HepG2 (cell line): ENCODE measurements at regions not wholly inside any gene's neighbourhood (a gene's known extent, or its start where the extent isn't known, plus 50 kb on each side); places are given as distances from the start of the nearest gene placed in this dataset.

Experiments used
- EZH2 ChIP-seq: conservative IDR thresholded peaks from 2 replicates; pipeline ENCODE4 v1.6.1; 2012; ENCODE audit warnings: mild to moderate bottlenecking, low read depth, low read length, moderate library complexity
- HNF4A ChIP-seq: sonication (generic); formaldehyde crosslinking; IDR thresholded peaks from 2 replicates; pipeline ENCODE4 v1.4.0; 2020; ENCODE audit warnings: missing genetic modification reagents
- TAF1 ChIP-seq: sonication (generic); formaldehyde crosslinking; IDR thresholded peaks from 2 replicates; pipeline ENCODE4 v1.4.0; 2020; ENCODE audit warnings: missing genetic modification reagents
- THAP11 ChIP-seq: IDR thresholded peaks from 2 replicates; pipeline ENCODE4 v1.6.1; 2016; ENCODE audit warnings: missing biosample characterization, missing genetic modification reagents
- TF ChIP-seq, protein P1 (sequence below): sonication (generic); formaldehyde crosslinking; IDR thresholded peaks from 2 replicates; pipeline ENCODE4 v1.8.1; 2023; ENCODE audit warnings: missing genetic modification reagents, inconsistent platforms, borderline replicate concordance
- TF ChIP-seq, protein P2 (sequence below): sonication (generic); formaldehyde crosslinking; IDR thresholded peaks from 2 replicates; pipeline ENCODE4 v1.4.0; 2020; ENCODE audit warnings: missing genetic modification reagents

- no peak for TF ChIP-seq THAP11 (CRISPR knock-in tag)
- no peak for TF ChIP-seq HNF4A (CRISPR knock-in tag)
- TF ChIP-seq EZH2 = no peak
- TF ChIP-seq, protein P1, sequence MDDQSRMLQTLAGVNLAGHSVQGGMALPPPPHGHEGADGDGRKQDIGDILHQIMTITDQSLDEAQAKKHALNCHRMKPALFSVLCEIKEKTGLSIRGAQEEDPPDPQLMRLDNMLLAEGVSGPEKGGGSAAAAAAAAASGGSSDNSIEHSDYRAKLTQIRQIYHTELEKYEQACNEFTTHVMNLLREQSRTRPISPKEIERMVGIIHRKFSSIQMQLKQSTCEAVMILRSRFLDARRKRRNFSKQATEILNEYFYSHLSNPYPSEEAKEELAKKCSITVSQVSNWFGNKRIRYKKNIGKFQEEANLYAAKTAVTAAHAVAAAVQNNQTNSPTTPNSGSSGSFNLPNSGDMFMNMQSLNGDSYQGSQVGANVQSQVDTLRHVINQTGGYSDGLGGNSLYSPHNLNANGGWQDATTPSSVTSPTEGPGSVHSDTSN (CRISPR knock-in tag) = no peak
- TF ChIP-seq TAF1 (CRISPR knock-in tag) = no peak
- TF ChIP-seq, protein P2, sequence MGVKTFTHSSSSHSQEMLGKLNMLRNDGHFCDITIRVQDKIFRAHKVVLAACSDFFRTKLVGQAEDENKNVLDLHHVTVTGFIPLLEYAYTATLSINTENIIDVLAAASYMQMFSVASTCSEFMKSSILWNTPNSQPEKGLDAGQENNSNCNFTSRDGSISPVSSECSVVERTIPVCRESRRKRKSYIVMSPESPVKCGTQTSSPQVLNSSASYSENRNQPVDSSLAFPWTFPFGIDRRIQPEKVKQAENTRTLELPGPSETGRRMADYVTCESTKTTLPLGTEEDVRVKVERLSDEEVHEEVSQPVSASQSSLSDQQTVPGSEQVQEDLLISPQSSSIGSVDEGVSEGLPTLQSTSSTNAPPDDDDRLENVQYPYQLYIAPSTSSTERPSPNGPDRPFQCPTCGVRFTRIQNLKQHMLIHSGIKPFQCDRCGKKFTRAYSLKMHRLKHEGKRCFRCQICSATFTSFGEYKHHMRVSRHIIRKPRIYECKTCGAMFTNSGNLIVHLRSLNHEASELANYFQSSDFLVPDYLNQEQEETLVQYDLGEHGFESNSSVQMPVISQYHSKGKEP (CRISPR knock-in tag) = no peak
Observed at GRCh38 chr3:102979682-102980354, 545.0 kb downstream of the ZPLD1 start.
